ENCODE measurements at regions not wholly inside any gene's neighbourhood (a gene's known extent, or its start where the extent isn't known, plus 50 kb on each side); places are given as distances from the start of the nearest gene placed in this dataset.

DNA sequence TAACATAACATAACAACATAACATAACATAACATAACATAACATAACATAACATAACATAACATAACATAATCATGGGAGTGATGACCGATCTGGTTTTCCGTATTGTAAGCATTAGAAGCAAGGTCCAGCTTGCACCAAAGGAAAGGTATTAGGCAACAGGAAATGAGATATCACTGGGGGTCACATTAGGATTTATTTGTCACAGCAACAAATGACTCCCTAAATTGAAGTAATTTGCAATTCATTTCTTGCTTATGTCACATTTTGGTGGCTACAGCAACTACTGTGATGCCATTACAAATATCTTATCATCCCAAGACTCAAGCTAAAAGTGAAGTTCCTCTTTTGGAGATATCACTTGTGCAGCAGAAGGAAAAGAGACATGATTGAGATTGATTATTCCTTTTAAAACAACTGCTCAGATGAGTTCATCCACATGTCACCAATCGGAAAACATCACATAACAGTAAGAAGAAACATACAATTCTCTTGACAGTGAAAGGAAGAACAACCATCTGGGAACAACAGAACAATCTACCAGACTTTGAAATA, 1331.1 kb upstream of the RAG2 start:
- H3T11ph ChIP-seq (ENCODE audit: low read length): no peak overlapping the region

More for the DNA sequence above, 1331.1 kb upstream of the RAG2 start:
- Histone ChIP-seq H3K4ac (ENCODE audit: low read depth, low read length) (no peak overlapping the region), H4K20me1 (ENCODE audit: control insufficient read depth, insufficient read depth, insufficient read length) (no peaks in the 10 kb centered on the region), H3K27me3 (ENCODE audit: insufficient read depth, low read length) (no peaks in the 10 kb centered on the region), H4K8ac (replicated peaks; ENCODE audit: insufficient read length, low read depth, low read length) (no peak overlapping the region), H2BK12ac (ENCODE audit: insufficient read length, low read depth, low read length) (no peak overlapping the region), H4K91ac (ENCODE audit: insufficient read length, low read depth, low read length) (no peak overlapping the region), H3K23me2 (ENCODE audit: insufficient read length, low read depth, low read length, poor library complexity, severe bottlenecking) (no peaks in the 10 kb centered on the region), H3K9ac (ENCODE audit: extremely low read depth, insufficient read length, low read length) (no peak overlapping the region), H3K14ac (ENCODE audit: insufficient read depth, low read length) (no peak overlapping the region), H2AFZ (ENCODE audit: low read length) (no peak overlapping the region), H3K56ac (ENCODE audit: insufficient read length, low read depth, low read length) (no peak overlapping the region), H3K23ac (ENCODE audit: insufficient read length, low read depth, low read length) (no peak overlapping the region), H3K4me1 (ENCODE audit: insufficient read depth, low read length) (no peaks in the 10 kb centered on the region), H2AK5ac (ENCODE audit: insufficient read length, low read length) (no peak overlapping the region), H3K9me3 (ENCODE audit: control insufficient read depth, low read depth, low read length) (no peaks in the 10 kb centered on the region), H3K18ac (ENCODE audit: insufficient read length, low read depth, low read length) (no peak overlapping the region), H2BK20ac (ENCODE audit: low read depth, low read length, poor library complexity, severe bottlenecking) (no peak overlapping the region), H2BK120ac (ENCODE audit: low read depth, low read length, poor library complexity, severe bottlenecking) (no peak overlapping the region), H3K79me1 (ENCODE audit: insufficient read depth, low read depth, low read length, poor library complexity, severe bottlenecking) (no peaks in the 10 kb centered on the region), H3K4me2 (ENCODE audit: insufficient read depth, insufficient read length, low read length) (no peak overlapping the region), H2BK5ac (ENCODE audit: insufficient read length, low read length) (no peak overlapping the region), H3K27ac (ENCODE audit: insufficient read length, low read depth, low read length) (no peak overlapping the region), H3K79me2 (ENCODE audit: insufficient read depth, low read length) (no peaks in the 10 kb centered on the region), H4K5ac (ENCODE audit: insufficient read length, low read depth, low read length) (no peak overlapping the region), H2BK15ac (ENCODE audit: low read depth, low read length) (no peak overlapping the region)
- Mint-ChIP-seq H3K4me1 (no peaks in the 10 kb centered on the region), H3K4me3 (no peak overlapping the region), H3K9me3 (peaks cover 3 to 14% of the 10 kb centered on the region in 2 experiments; a peak in 4 of 5 replicates), H3K27ac (no peak overlapping the region), H3K27me3 (ENCODE audit: low read depth) (no peaks in the 10 kb centered on the region), H3K36me3 (ENCODE audit: insufficient read depth in 1 of 3, low read depth in 3 of 3) (peaks cover 0 to 8% (median 3%) of the 10 kb centered on the region in 3 experiments; a peak in 3 of 7 replicates)
- TF ChIP-seq, protein P1, sequence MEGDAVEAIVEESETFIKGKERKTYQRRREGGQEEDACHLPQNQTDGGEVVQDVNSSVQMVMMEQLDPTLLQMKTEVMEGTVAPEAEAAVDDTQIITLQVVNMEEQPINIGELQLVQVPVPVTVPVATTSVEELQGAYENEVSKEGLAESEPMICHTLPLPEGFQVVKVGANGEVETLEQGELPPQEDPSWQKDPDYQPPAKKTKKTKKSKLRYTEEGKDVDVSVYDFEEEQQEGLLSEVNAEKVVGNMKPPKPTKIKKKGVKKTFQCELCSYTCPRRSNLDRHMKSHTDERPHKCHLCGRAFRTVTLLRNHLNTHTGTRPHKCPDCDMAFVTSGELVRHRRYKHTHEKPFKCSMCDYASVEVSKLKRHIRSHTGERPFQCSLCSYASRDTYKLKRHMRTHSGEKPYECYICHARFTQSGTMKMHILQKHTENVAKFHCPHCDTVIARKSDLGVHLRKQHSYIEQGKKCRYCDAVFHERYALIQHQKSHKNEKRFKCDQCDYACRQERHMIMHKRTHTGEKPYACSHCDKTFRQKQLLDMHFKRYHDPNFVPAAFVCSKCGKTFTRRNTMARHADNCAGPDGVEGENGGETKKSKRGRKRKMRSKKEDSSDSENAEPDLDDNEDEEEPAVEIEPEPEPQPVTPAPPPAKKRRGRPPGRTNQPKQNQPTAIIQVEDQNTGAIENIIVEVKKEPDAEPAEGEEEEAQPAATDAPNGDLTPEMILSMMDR (conservative IDR thresholded peaks at IDR 0.05): no peak
- DNase-seq: no peak
- no CpG with 5 or more reads among the region's 3 CpGs for WGBS (ENCODE audit: extremely low coverage, insufficient read length, low lambda C conversion rate)
